K562 (cell line): ENCODE measurements at regions not wholly inside any gene's neighbourhood (a gene's known extent, or its start where the extent isn't known, plus 50 kb on each side); places are given as distances from the start of the nearest gene placed in this dataset.

Source experiments
- FOXP1 ChIP-seq: sonication (generic); formaldehyde crosslinking; IDR thresholded peaks from 2 replicates; pipeline ENCODE4 v1.8.0; 2022; ENCODE audit warnings: mild to moderate bottlenecking, missing genetic modification reagents
- TF ChIP-seq, protein P1 (sequence below), 3 experiments: IDR thresholded peaks in 2 of 3; conservative IDR thresholded peaks in 1 of 3; 2 replicates each; pipeline ENCODE4 v1.5.1; 2011 to 2012; ENCODE audit warnings: low read length in 3 of 3, mild to moderate bottlenecking in 3 of 3, control low read depth in 2 of 3, improper control_type of control experiment in 1 of 3, inconsistent platforms in 1 of 3, low read depth in 1 of 3, mixed read lengths in 1 of 3, moderate library complexity in 1 of 3; ENCODE audit not compliant: insufficient read depth in 2 of 3

- TF ChIP-seq FOXP1 (CRISPR knock-in tag): no peak
- TF ChIP-seq, protein P1, sequence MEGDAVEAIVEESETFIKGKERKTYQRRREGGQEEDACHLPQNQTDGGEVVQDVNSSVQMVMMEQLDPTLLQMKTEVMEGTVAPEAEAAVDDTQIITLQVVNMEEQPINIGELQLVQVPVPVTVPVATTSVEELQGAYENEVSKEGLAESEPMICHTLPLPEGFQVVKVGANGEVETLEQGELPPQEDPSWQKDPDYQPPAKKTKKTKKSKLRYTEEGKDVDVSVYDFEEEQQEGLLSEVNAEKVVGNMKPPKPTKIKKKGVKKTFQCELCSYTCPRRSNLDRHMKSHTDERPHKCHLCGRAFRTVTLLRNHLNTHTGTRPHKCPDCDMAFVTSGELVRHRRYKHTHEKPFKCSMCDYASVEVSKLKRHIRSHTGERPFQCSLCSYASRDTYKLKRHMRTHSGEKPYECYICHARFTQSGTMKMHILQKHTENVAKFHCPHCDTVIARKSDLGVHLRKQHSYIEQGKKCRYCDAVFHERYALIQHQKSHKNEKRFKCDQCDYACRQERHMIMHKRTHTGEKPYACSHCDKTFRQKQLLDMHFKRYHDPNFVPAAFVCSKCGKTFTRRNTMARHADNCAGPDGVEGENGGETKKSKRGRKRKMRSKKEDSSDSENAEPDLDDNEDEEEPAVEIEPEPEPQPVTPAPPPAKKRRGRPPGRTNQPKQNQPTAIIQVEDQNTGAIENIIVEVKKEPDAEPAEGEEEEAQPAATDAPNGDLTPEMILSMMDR (IDR thresholded peaks at IDR 0.05 in 2 of 3, conservative IDR thresholded peaks at IDR 0.05 in 1 of 3; ENCODE audit: insufficient read depth in 2 of 3, low read depth in 1 of 3, low read length in 3 of 3): no peak
Measured at GRCh38 chr15:48062148-48062872, 58.5 kb upstream of the SLC24A5 start.
